ENCODE measurements at regions not wholly inside any gene's neighbourhood (a gene's known extent, or its start where the extent isn't known, plus 50 kb on each side); places are given as distances from the start of the nearest gene placed in this dataset.
"Not testable (repeated sequence)": the region's sequence is repeated elsewhere in the genome, so short reads cannot be mapped to it uniquely, and the experiment has no call there.

- no peak overlapping the region for H3K27ac Mint-ChIP-seq
- no peaks in the 10 kb centered on the region for H3K4me1 ChIP-seq
- H3K9me3 ChIP-seq (ENCODE audit: low read depth), result no peaks in the 10 kb centered on the region
- no peaks in the 10 kb centered on the region for H4K20me1 ChIP-seq (ENCODE audit: low read depth)
- H3K27me3 ChIP-seq, result no peaks in the 10 kb centered on the region
- no peak overlapping the region for H3K27ac ChIP-seq
- H3K9ac ChIP-seq, result no peak overlapping the region
- no peaks in the 10 kb centered on the region for H3K36me3 Mint-ChIP-seq
- H3K79me2 ChIP-seq (ENCODE audit: low read depth), result no peaks in the 10 kb centered on the region
- no peak for DNase-seq (ENCODE audit: low spot score)
- TF ChIP-seq EZH2phosphoT487 (IDR thresholded peaks at IDR 0.05) (no peak), EZH2 (IDR thresholded peaks at IDR 0.05) (no peak), CTCF (IDR thresholded peaks at IDR 0.05) (no peak)
- no peak overlapping the region for H3K4me2 ChIP-seq
- H3K4me3 Mint-ChIP-seq, result no peak overlapping the region
- H3K27me3 Mint-ChIP-seq (ENCODE audit: insufficient read depth, low read depth), result no peaks in the 10 kb centered on the region
- no peaks in the 10 kb centered on the region for H3F3A ChIP-seq (ENCODE audit: low read depth)
- H3K36me3 ChIP-seq, result no peaks in the 10 kb centered on the region
- no peak overlapping the region for H3K4me3 ChIP-seq
- H3K9me3 Mint-ChIP-seq, result peaks cover 4% of the 10 kb centered on the region
- H2AFZ ChIP-seq (replicated peaks), result no peak overlapping the region
- no peaks in the 10 kb centered on the region for H3K4me1 Mint-ChIP-seq
Observed at GRCh38 chr9:30605936-30606335, 1778.5 kb upstream of the ACO1 start.

- Histone ChIP-seq H3K9ac (no peak overlapping the region), H3K4me1 (no peaks in the 10 kb centered on the region), H3K9me3 (ENCODE audit: low read depth) (no peaks in the 10 kb centered on the region), H3K36me3 (no peaks in the 10 kb centered on the region), H4K20me1 (ENCODE audit: low read depth) (no peaks in the 10 kb centered on the region), H3K4me2 (no peak overlapping the region), H3K27ac (no peak overlapping the region), H3K27me3 (no peaks in the 10 kb centered on the region), H3F3A (ENCODE audit: low read depth) (no peaks in the 10 kb centered on the region), H3K79me2 (ENCODE audit: low read depth) (no peaks in the 10 kb centered on the region), H2AFZ (replicated peaks) (no peak overlapping the region), H3K4me3 (no peak overlapping the region)
- Mint-ChIP-seq H3K4me1 (no peaks in the 10 kb centered on the region), H3K9me3 (no peaks in the 10 kb centered on the region), H3K4me3 (no peak overlapping the region), H3K27ac (no peak overlapping the region), H3K27me3 (ENCODE audit: insufficient read depth, low read depth) (no peaks in the 10 kb centered on the region), H3K36me3 (no peaks in the 10 kb centered on the region)
- TF ChIP-seq CTCF (IDR thresholded peaks at IDR 0.05) (no peak), EZH2phosphoT487 (IDR thresholded peaks at IDR 0.05) (no peak), EZH2 (IDR thresholded peaks at IDR 0.05) (no peak)
- no peak for DNase-seq (ENCODE audit: low spot score)
Observed at GRCh38 chr9:30609713-30610112, 1774.7 kb upstream of the ACO1 start.

- not testable (repeated sequence) for H3K27me3 Mint-ChIP-seq (ENCODE audit: insufficient read depth, low read depth); H4K20me1 ChIP-seq (ENCODE audit: low read depth); H3K27ac Mint-ChIP-seq; H3K27ac ChIP-seq; H3K4me1 Mint-ChIP-seq; H3K36me3 Mint-ChIP-seq; H3K9ac ChIP-seq; H3K4me2 ChIP-seq; H3K27me3 ChIP-seq; H3K4me3 Mint-ChIP-seq; H3K4me1 ChIP-seq; H3F3A ChIP-seq (ENCODE audit: low read depth); H3K9me3 Mint-ChIP-seq; H3K9me3 ChIP-seq (ENCODE audit: low read depth); H3K36me3 ChIP-seq; H3K4me3 ChIP-seq; H2AFZ ChIP-seq (replicated peaks); DNase-seq (ENCODE audit: low spot score); H3K79me2 ChIP-seq (ENCODE audit: low read depth)
Observed at GRCh38 chr9:30616782-30617181, 1767.7 kb upstream of the ACO1 start.

- Histone ChIP-seq H3K4me2 (no peak overlapping the region), H3K27ac (no peak overlapping the region), H3K4me3 (no peak overlapping the region), H3K27me3 (no peaks in the 10 kb centered on the region), H4K20me1 (ENCODE audit: low read depth) (no peaks in the 10 kb centered on the region), H3K9me3 (ENCODE audit: low read depth) (no peaks in the 10 kb centered on the region), H3K79me2 (ENCODE audit: low read depth) (no peaks in the 10 kb centered on the region), H3F3A (ENCODE audit: low read depth) (no peaks in the 10 kb centered on the region), H3K36me3 (no peaks in the 10 kb centered on the region), H2AFZ (replicated peaks) (no peak overlapping the region), H3K4me1 (no peaks in the 10 kb centered on the region), H3K9ac (no peak overlapping the region)
- no peak for DNase-seq (ENCODE audit: low spot score)
- Mint-ChIP-seq H3K4me3 (no peak overlapping the region), H3K36me3 (no peaks in the 10 kb centered on the region), H3K4me1 (no peaks in the 10 kb centered on the region), H3K27me3 (ENCODE audit: insufficient read depth, low read depth) (no peaks in the 10 kb centered on the region), H3K9me3 (no peaks in the 10 kb centered on the region), H3K27ac (no peak overlapping the region)
- no peak for TF ChIP-seq EZH2phosphoT487 (IDR thresholded peaks at IDR 0.05)
- no peak for TF ChIP-seq CTCF (IDR thresholded peaks at IDR 0.05)
- no peak for TF ChIP-seq EZH2 (IDR thresholded peaks at IDR 0.05)
Observed at GRCh38 chr9:30622561-30622960, 1761.9 kb upstream of the ACO1 start.

Measured in neural progenitor cell (in vitro differentiated cells).